Endodermal cell (in vitro differentiated cells): ENCODE measurements at regions not wholly inside any gene's neighbourhood (a gene's known extent, or its start where the extent isn't known, plus 50 kb on each side); places are given as distances from the start of the nearest gene placed in this dataset.
"Not testable (repeated sequence)": the region's sequence is repeated elsewhere in the genome, so short reads cannot be mapped to it uniquely, and the experiment has no call there.

Source experiments
- DNase-seq: peaks from one replicate; pipeline ENCODE4 v3.0.0-alpha.2; 2017
- H3K27ac ChIP-seq: 2 replicates; pipeline ENCODE4 v1.5.1; 2013; ENCODE audit warnings: mild to moderate bottlenecking, low read depth, low read length, moderate library complexity
- H3K27me3 ChIP-seq: 2 replicates; pipeline ENCODE4 v1.6.1; 2013; ENCODE audit warnings: mild to moderate bottlenecking, low read length, moderate library complexity; ENCODE audit not compliant: insufficient read depth, control insufficient read depth, poor library complexity, severe bottlenecking
- H3K36me3 ChIP-seq: 2 replicates; pipeline ENCODE4 v1.7.0; 2013; ENCODE audit warnings: mild to moderate bottlenecking, low read length, moderate library complexity; ENCODE audit not compliant: control insufficient read depth, insufficient read depth
- H3K4me1 ChIP-seq: one replicate; pipeline ENCODE4 v1.7.0; 2013; ENCODE audit warnings: low read length; ENCODE audit not compliant: control insufficient read depth, insufficient read depth
- H3K4me3 ChIP-seq: 2 replicates; pipeline ENCODE4 v1.5.1; 2013; ENCODE audit warnings: mild to moderate bottlenecking, low read length, moderate library complexity
- H3K9ac ChIP-seq: 2 replicates; pipeline ENCODE4 v1.6.1; 2013; ENCODE audit warnings: mild to moderate bottlenecking, low read length, moderate library complexity; ENCODE audit not compliant: poor library complexity, severe bottlenecking; ENCODE audit errors: extremely low read depth
- H3K9me3 ChIP-seq: 2 replicates; pipeline ENCODE4 v1.6.1; 2013; ENCODE audit warnings: mild to moderate bottlenecking, low read length, moderate library complexity; ENCODE audit not compliant: control insufficient read depth
- H3K27ac Mint-ChIP-seq: 2 replicates; pipeline ENCODE4 v1.8.0; 2020; ENCODE audit warnings: mixed read lengths
- H3K27me3 Mint-ChIP-seq: 2 replicates; pipeline ENCODE4 v1.8.0; 2021; ENCODE audit warnings: mild to moderate bottlenecking, mixed read lengths; ENCODE audit not compliant: insufficient read depth
- H3K36me3 Mint-ChIP-seq: 2 replicates; pipeline ENCODE4 v1.8.0; 2020; ENCODE audit warnings: low read depth, mixed read lengths
- H3K4me1 Mint-ChIP-seq: 2 replicates; pipeline ENCODE4 v1.8.0; 2020; ENCODE audit warnings: mixed read lengths
- H3K4me3 Mint-ChIP-seq: 2 replicates; pipeline ENCODE4 v1.8.0; 2020; ENCODE audit warnings: mild to moderate bottlenecking, moderate library complexity, mixed read lengths
- H3K9me3 Mint-ChIP-seq: 2 replicates; pipeline ENCODE4 v1.8.0; 2020; ENCODE audit warnings: mild to moderate bottlenecking, mixed read lengths
- WGBS, 2 experiments: methylation state at CpG; one replicate each; pipeline versions ENCODE4 v1.1.5 to v1.1.7; 2013; ENCODE audit warnings: missing lambda C conversion rate in 2 of 2, mixed read lengths in 1 of 2; ENCODE audit not compliant: insufficient coverage in 1 of 2, insufficient read length in 1 of 2; 5-methylcytosine and 5-hydroxymethylcytosine counted together
- TF ChIP-seq, protein P1 (sequence below): fragments of 200-600 bp; sonication (generic); conservative IDR thresholded peaks from 2 replicates; pipeline ENCODE4 v1.5.0; 2021; ENCODE audit warnings: antibody characterized with exemption, mild to moderate bottlenecking

DNA sequence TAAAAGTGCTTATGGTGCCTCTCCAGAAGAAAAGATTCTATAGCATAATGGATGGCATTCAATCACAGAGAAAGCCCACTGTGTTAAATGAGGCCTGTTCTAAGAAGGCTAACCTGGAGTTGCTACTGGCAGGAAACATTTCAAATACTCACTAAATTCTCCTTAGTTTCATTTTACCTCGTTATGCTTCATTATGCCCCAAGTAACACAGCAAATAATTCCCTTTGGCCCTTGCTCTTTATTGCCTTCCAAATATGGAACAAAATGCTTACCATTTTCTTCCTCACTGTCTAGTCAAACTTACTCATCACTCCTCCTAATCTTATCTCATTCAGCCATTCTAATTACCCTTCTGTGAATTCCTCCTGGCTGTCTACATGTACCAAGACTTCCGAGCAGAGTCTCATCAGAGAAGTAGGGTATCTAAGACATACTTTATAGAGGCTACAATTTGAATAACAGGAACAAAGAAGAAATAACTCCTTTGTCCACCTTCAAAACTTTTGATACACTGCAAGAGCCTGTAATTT, 292.1 kb upstream of the CLEC14A start:
- Mint-ChIP-seq H3K4me3 (no peak overlapping the region), H3K4me1 (peaks cover 27% of the 10 kb centered on the region), H3K9me3 (peaks cover 13% of the 10 kb centered on the region), H3K27me3 (no peaks in the 10 kb centered on the region), H3K36me3 (peaks cover 5% of the 10 kb centered on the region), H3K27ac (no peak overlapping the region)
- Histone ChIP-seq H3K9ac (no peak overlapping the region), H3K27me3 (no peaks in the 10 kb centered on the region), H3K4me1 (peaks cover 13% of the 10 kb centered on the region), H3K9me3 (peaks cover 25% of the 10 kb centered on the region), H3K27ac (no peak overlapping the region), H3K4me3 (no peak overlapping the region), H3K36me3 (no peaks in the 10 kb centered on the region)
- 93 to 100% methylated on average over 1 to 2 of the region's 2 CpGs for WGBS, 2 experiments
- TF ChIP-seq, protein P1, sequence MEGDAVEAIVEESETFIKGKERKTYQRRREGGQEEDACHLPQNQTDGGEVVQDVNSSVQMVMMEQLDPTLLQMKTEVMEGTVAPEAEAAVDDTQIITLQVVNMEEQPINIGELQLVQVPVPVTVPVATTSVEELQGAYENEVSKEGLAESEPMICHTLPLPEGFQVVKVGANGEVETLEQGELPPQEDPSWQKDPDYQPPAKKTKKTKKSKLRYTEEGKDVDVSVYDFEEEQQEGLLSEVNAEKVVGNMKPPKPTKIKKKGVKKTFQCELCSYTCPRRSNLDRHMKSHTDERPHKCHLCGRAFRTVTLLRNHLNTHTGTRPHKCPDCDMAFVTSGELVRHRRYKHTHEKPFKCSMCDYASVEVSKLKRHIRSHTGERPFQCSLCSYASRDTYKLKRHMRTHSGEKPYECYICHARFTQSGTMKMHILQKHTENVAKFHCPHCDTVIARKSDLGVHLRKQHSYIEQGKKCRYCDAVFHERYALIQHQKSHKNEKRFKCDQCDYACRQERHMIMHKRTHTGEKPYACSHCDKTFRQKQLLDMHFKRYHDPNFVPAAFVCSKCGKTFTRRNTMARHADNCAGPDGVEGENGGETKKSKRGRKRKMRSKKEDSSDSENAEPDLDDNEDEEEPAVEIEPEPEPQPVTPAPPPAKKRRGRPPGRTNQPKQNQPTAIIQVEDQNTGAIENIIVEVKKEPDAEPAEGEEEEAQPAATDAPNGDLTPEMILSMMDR: no peak
- DNase-seq: no peak

DNA sequence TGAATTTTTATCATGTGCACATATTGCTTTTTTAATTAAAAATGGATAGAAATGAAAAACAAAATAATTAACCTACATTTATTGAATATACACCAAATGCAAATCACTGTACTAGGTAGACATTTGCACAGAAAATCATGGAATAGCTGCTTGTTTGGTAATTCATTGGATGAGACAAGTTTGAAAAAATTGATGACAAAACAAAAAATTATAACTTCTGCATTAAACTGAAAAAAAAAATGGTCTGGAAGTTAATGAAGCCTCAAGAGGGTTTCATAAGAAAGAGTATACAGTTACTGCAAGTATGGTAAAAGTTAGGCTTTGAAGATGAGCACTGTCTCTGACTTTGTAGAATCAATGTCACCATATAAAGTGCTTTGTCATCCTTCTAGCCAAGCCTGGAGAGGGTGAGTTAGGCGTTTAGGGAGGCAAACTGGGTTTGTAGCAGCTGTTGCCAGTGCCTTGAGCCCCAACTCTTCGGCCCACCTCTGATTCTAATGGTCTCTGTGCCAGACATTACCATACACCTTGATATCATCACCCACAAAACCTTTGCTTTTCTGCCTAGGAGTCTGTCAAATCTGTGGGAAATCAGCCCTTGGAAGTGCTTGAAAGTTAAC, 291.1 kb upstream of the CLEC14A start:
- Histone ChIP-seq H3K27ac (no peak overlapping the region), H3K9ac (no peak overlapping the region), H3K4me3 (peak overlapping the region; percentile 51), H3K4me1 (peaks cover 13% of the 10 kb centered on the region), H3K27me3 (no peaks in the 10 kb centered on the region), H3K36me3 (no peaks in the 10 kb centered on the region), H3K9me3 (peaks cover 34% of the 10 kb centered on the region)
- Mint-ChIP-seq H3K36me3 (peaks cover 6% of the 10 kb centered on the region), H3K27ac (no peak overlapping the region), H3K4me1 (peaks cover 27% of the 10 kb centered on the region), H3K27me3 (no peaks in the 10 kb centered on the region), H3K9me3 (peaks cover 20% of the 10 kb centered on the region), H3K4me3 (no peak overlapping the region)
- DNase-seq: no peak
- WGBS, 2 experiments: 93% methylated on average over 2 of the region's 2 CpGs; no CpG with 5 or more reads in 1 of the 2 experiments
- TF ChIP-seq, protein P1: no peak

DNA sequence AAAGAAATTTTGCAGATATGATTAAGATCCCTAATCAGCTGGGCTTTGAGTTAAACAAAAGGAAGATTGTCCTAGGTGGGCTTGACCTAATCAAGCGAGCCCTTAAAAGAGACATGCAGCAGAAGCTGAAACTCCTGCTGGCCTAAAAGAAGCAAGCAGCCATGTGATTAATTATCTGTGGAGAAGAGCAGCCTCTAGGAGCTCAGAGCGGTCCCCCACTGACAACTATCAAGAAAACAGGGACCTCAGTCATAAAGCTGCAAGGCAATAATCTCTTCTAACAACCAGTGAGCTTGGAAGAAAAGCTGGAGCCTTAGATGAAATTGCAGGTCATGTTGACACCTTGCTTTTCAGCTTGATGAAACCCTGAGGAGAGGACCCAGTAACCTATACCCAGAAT, 288.9 kb upstream of the CLEC14A start:
- peaks cover 27% of the 10 kb centered on the region for H3K4me1 Mint-ChIP-seq
- H3K27me3 Mint-ChIP-seq: no peaks in the 10 kb centered on the region
- DNase-seq: peak; percentile 54
- H3K27me3 ChIP-seq: no peaks in the 10 kb centered on the region
- no peak overlapping the region for H3K9ac ChIP-seq
- no peaks in the 10 kb centered on the region for H3K36me3 ChIP-seq
- H3K27ac Mint-ChIP-seq: no peak overlapping the region
- H3K9me3 ChIP-seq: peaks cover 46% of the 10 kb centered on the region
- H3K4me3 ChIP-seq: peak overlapping the region; percentile 67
- H3K27ac ChIP-seq: no peak overlapping the region
- H3K9me3 Mint-ChIP-seq: peaks cover 35% of the 10 kb centered on the region
- peaks cover 13% of the 10 kb centered on the region for H3K4me1 ChIP-seq
- TF ChIP-seq, protein P1: peak; percentile 40
- peaks cover 11% of the 10 kb centered on the region for H3K36me3 Mint-ChIP-seq
- H3K4me3 Mint-ChIP-seq: no peak overlapping the region
- WGBS, 2 experiments: 58 to 71% methylated on average over 2 of the region's 2 CpGs

DNA sequence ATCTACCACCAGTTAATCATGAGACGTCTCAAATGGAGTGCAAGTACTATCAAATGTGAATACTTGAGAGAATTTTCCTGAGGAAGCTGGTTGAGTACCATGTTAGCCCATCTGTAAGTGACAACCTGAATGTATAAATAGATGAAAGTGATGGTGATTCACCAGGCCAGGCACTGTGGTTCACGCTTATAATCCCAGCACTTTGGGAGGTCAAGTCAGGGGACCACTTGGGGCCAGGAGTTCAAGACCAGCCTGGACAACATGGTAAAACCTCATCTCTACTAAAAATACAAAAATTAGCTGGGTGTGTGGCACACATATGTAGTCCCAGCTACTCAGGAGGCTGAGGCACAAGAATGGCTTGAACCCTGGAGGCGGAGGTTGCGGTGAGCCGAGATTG, 288.0 kb upstream of the CLEC14A start:
- H3K27ac ChIP-seq, H3K27ac Mint-ChIP-seq, H3K9ac ChIP-seq, H3K27me3 ChIP-seq, DNase-seq, H3K36me3 ChIP-seq, H3K4me3 Mint-ChIP-seq, H3K27me3 Mint-ChIP-seq: not testable (repeated sequence)
- H3K4me3 ChIP-seq: peak overlapping the region; percentile 67
- peaks cover 49% of the 10 kb centered on the region for H3K9me3 ChIP-seq
- Mint-ChIP-seq H3K4me1 (peaks cover 27% of the 10 kb centered on the region), H3K9me3 (peaks cover 32% of the 10 kb centered on the region), H3K36me3 (peaks cover 11% of the 10 kb centered on the region)
- H3K4me1 ChIP-seq: peaks cover 13% of the 10 kb centered on the region
- 89 to 98% methylated on average over 4 to 5 of the region's 5 CpGs for WGBS, 2 experiments

DNA sequence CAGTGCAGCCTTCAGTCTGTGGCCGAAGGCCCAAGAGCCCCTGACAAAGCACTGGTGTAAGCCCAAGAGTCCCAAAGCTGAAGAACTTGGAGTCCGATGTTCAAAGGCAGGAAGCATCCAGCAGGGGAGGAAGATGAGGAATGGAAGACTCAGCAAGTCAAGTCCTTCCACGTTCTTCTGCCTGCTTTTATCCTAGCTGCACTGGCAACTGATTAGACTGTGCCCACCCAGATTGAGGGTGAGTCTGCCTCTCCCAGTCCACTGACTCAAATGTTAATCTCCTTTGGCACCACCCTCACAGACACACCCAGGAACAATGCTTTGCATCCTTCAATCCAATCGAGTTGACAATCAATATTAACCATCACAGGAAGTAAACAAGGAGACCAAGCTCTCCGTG, 282.2 kb upstream of the CLEC14A start:
- peaks cover 13% of the 10 kb centered on the region for H3K36me3 Mint-ChIP-seq
- not testable (repeated sequence) for H3K4me3 Mint-ChIP-seq, H3K27ac ChIP-seq, H3K27me3 Mint-ChIP-seq, H3K27me3 ChIP-seq, H3K9ac ChIP-seq, H3K36me3 ChIP-seq, H3K27ac Mint-ChIP-seq, DNase-seq
- H3K4me1 ChIP-seq: peaks cover 18% of the 10 kb centered on the region
- WGBS, 2 experiments: 94 to 100% methylated on average over 2 to 5 of the region's 5 CpGs
- peak overlapping the region; percentile 77 for H3K4me3 ChIP-seq
- peaks cover 24% of the 10 kb centered on the region for H3K4me1 Mint-ChIP-seq
- H3K9me3 ChIP-seq: peaks cover 61% of the 10 kb centered on the region
- H3K9me3 Mint-ChIP-seq: peaks cover 25% of the 10 kb centered on the region
